ENCODE measurements at regions not wholly inside any gene's neighbourhood (a gene's known extent, or its start where the extent isn't known, plus 50 kb on each side); places are given as distances from the start of the nearest gene placed in this dataset.
A peak's percentile ranks its signal among the peaks of the same experiment; 100 is the strongest.

DNA sequence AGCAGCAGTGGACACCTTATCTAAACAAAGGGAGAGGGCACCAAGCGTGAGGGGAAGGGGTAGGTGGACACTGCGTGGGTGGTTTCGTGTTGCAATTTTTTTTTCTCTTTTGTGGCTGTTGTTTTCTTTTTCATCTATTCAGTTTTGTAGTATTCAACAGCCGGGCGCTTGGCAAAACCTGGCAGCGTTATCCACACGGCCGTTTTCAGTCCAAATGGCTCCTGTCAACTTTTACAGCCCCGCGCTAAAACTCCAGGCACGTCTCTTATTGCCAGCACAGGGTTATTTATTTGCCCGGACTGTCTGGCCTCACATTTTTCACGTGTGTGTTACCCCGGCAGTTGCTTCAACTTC, 192.2 kb downstream of the BCOR start:
- peak; percentile 2 for DNase-seq

DNA sequence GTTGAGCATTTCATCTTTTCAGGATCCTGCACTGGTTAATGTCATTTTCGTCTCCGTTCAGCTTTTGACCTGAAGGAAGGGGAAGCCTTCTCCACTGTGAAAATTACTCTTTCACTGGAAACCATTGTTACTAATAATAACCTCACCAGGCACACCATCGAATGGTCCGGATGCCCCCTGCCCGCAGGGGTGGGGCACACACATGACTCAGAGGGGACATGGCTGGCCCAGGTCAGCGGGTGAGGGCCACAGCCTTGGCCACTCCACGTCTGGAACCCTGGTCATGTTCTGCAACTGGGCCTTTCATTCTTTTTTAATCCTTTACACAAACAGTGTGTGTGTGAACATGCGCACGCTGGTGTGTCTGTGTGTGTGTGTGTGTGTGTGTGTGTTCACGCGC, 191.8 kb downstream of the BCOR start:
- no peak for DNase-seq

DNA sequence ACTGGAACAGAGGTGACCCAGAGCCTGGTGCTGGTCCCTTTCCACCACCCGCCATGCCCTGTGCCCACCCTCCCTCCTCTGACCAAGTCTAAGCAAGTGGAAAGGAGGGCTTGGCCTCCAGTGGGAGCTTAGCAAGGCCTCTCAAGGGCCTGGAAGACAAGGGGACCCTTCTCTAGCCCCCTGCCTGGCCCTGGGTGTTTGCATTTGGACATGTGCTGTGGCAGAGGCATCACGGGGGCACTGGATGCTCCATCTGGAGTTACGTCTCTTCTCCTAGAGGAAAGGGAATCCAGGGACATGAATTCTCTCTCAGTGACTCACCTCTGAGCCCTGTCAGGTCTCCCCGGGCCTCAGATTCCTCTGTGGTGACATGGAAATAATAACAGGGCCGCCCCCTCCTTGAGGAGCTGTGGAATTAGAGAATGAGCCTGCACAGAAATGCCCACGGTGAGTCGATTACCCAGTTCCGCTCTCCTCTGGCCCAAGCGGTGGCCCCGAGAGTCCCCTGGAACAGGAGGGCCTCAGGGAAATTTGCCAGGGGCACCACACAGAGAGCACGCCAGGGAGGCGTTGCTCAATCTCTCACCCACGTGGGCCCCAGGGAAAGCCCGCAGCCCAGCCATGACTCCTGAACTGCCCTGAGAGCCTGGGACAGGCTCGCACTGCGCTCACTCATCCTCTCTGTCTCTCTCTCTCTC, 189.6 kb downstream of the BCOR start:
- DNase-seq: no peak

DNA sequence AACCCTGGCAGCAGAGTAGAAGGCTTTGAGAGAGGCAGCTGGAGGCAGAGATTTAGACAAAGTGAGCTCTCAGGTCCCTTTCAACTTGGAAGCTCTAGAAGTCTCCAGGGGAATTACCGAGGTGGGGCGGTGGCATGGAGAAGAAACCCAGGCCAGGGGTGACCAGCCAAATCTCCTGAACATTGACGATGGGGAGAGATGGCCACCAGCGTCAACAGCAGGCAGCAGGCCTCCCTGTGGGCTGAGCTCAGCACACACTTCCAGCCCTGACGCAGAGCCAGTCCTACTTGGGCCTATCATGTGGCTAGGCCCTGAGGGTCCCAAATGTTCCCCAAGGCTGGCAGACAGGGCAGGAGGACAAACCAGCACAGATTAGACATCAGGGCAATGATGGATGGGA, 187.8 kb downstream of the BCOR start:
- no peak for DNase-seq

DNA sequence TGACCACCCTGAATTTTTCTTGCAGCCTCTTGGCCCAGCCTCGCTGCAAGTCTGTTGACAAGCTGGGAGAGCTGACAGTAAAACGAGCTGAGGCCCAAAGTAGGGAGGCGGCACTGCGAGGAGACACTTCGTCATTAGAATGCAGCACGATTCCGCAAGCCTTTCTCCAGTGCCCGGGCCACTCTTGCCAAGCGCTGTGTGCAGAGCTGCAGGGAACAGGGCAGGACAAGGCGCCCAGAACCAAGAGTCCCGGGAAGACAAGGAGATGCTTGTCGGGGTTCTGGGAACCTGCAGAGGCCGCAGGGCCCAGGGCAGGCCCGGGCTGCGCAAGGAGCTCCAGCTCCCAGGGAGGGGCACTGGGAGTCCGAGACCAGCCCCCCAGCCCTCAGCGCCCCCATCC, 187.1 kb downstream of the BCOR start:
- DNase-seq: no peak

DNA sequence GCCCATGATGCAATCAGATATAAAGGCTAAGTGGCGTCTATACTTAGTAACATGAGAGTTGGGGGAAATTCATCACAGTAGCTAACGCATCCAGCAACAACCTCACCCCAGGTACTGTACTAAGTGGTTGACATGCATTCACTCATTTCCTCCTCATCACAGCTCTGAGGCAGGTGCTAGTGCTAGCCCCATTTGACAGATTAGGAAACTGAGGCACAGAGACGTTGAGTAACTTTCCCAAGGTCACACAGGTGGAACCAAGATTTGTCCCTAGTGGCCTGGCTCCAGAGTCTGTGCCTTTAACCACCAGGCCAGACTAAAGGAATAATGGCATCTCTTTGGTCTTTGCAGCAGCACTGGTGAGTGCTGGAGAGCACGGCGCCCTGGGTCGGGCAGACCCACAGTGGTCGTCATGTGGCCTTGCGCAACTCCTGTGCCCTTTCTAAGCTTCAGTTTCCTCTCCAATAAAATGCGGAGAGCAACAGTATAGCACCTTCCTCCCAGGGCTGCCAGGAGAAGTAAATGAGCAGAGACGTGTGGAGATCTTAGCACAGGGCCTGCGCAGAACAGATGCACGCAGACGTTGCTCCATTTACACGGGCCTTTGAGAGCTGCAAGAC, 186.4 kb downstream of the BCOR start:
- DNase-seq: no peak

DNA sequence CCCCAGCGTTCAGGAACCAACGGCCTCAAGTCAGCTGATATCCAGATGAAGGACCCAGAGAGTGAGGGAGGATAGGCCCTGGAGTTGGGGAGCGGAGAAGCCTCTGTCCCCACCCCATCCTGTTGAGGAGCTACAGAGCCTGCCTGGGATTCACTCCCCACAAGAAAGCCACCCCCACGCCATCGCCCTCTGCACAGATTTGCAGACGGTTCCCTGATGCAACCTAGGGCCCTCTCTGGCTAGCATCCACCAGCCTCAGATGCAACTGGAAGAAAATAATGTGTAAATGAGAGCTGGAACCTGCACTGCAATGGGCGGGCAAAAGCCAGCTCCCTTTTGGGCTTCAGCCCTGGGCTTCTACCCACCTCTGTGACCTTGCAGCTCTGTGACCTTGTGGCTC, 185.6 kb downstream of the BCOR start:
- no peak for DNase-seq

DNA sequence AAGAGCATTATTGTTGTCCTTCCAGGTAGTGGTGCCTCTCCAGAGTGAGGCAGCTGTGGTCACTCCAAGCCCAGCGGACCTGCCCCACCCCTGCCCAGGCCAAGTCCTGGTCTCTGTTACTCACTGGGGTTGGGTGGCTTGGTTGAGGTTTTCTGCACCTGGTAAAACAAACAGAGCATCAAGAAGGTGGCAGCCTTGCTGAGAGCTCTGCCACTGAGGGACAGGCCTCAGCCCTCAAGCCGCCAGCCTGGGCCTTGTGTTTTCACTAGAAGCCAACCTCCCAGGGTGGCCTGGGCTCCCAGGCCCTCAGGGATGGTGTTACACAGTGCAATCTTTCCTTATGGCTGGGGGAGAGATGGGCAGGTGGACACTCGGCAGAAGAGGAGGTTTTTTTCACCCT, 182.7 kb downstream of the BCOR start:
- DNase-seq: no peak

DNA sequence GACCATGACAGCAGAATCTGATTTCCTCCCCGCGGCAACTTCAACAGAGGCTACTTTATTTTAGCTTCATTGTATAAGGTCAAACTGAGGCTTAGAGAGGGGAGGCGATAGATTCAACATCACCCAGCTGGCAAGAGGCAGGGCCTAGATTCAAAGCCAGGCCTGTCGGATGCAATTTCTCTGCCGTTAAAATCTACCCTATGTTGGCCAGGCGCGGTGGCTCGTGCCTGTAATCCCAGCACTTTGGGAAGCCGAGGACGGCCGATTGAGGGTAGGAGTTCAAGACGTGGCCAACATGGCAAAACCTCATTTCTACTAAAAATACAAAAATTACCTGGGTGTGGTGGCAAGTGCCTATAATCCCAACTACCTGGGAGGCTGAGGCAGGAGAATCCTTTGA, 182.2 kb downstream of the BCOR start:
- DNase-seq: no peak

DNA sequence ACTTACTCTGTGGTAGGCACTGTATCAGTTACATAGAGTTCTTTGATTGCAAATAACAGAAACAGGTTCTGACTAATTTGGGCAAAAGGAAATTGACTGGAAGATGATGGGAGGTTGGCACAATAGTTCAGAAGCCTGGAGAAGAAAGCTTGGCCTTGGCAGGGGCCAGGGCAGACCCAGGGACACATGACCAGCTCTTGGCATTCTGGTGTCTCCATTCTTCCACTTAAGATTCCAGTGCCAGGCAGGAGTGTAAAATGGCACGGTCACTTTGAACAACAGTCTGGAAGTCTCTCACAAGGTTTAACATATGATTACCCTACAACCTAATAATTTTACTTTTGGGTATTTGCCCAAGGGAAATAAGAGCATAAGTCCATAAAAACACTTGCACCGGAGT, 175.9 kb downstream of the BCOR start:
- DNase-seq: no peak

DNA sequence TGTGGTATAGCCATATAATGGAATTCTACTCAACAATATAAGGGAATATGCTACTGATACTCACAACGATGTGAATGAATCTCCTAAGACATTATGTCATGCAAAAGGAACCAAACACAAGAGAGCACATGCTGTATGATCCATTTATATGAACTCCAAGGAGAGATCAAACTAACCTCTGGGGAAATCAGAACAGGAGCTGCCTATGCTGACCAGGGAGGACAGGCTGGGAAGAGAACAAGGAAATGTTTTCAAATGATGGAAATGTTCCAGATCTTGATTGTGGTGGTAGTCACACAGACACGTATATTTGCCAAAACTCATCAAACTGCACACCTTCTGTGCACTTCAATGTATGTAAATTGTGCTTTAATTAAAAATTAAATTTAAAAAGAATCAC, 175.3 kb downstream of the BCOR start:
- no peak for DNase-seq

DNA sequence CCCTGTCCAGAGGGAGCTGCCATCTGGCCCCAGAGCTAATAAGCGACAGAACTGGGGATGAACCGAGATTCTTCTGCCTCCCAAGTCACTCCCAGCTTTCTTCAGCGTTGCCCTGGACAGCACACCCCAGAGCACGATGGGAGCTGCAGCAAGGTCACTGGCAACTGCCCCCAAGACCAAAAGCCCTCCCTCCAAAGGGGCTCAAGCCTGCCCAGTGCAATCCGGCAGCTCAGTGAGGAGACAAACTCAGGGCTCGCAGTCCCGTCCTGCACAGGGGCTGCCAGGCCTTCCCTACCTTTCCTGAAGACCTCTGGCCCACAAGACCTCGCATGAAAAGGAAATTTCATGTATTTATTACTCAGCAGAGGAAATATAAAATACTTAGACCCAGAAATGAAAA, 174.8 kb downstream of the BCOR start:
- DNase-seq: no peak

DNA sequence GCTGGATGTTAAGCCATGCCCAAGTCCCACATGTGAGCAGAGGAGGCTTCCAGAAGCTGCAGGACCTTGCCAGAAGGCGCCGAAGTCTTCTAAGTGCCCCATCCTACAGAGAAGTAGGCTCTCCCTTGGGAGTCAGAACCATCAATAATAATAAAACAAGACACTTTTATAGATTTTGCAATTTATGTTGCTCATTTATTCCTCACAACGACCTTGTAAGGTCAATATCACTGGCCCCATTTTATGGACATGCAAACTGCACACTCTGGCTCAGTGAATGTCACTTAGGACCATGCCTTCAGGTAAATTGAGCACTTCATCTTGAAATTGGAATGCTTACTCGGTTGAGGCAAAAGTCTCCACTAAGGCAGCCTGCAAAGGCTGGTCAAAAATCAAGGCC, 170.4 kb downstream of the BCOR start:
- DNase-seq: no peak

DNA sequence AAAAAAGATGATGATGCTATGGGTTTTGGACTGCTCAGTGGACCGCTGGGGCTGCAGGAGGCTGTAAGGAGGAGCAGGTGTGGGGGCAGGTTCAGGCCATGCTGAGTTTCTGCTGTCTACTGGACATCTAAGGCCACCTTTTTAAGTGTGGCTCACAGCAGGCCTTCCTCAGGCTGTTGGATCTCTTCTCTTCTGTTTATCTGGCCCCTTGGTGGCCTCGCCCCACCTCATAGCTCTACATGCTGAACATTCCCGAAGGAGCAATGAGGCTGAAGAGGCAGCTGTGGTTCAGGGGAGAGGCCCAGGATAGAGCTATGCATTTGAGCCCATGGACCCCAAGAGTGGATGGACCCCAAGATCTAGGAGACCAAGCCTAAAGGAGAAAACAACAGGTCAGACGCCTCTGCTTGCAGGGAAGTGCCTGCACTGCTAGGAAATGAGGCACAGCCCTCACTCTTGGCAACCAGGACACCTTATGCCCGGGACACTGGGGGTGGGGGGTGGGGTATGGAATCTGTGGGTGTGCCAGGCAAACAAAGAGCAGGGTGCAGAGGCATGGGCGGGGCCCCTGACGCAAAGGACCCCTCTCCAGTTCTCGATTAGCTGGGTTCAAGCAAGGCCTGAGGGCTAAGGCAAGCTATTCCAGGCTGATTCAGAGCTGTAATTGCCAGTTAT, 168.9 kb downstream of the BCOR start:
- DNase-seq: no peak

DNA sequence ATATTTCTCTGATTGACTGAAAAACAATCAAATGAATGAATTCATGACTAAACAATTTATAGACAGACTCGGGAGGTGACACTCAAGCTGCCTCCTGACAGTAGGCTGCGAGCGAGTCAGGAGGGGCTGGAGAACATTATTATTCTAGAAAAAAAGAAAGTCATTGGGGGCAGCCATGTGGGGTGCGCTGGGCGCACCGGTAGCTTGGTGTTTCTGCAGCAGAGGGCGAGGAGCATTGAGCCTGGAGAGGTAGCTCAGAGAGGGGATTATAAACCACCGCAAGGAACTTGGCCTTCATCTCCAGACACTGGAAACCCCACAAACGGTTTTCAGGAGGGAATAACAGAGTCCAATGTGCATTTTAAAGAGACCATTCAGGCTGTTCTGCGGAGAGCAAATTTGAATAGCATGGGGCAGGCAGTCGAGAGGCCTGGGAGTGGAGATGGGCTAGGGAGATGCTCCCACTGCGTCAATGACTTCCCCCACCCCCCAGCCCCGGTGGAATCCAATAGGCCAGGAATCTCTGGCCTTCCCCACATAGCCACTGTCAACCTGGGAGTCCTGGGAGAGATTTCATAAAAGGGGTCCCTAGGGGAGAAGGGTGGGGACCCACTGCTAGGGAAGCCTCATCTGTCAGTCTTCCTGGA, 168.3 kb downstream of the BCOR start:
- no peak for DNase-seq

DNA sequence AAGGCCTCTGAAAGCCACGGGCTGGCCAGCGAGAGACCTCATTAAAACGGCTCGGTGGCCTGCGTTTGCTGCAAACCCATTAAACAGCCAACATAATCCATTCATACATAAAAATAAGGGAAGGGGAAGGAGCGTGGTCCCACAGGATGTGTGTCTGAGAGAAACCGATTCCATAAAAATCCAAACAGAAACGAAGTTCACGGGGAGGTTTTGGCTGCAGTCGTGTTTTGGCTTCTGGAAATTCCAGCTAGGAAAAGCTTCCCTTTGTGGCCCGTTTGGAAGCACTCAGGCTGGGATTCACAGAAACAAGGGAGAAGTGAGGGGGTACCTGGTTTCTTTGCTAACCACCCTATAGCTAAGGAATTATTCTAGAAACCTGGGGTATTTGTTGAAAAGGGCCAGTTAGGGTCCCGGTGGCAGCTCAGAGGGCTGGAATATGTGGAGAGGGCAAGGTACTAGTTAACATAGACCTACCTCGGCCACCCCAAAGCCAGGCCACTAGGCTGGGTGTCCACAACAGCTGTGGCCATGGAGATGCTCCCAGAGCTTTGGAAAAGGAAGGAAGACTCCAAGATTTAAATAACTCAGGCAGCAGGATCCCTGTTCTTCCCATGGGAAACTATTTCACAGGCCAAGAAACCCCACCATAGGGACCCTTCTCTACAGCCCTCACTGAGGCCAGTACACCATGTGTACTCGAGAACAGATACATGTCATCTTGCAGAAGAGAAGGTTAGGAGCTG, 166.8 kb downstream of the BCOR start:
- no peak for DNase-seq

DNA sequence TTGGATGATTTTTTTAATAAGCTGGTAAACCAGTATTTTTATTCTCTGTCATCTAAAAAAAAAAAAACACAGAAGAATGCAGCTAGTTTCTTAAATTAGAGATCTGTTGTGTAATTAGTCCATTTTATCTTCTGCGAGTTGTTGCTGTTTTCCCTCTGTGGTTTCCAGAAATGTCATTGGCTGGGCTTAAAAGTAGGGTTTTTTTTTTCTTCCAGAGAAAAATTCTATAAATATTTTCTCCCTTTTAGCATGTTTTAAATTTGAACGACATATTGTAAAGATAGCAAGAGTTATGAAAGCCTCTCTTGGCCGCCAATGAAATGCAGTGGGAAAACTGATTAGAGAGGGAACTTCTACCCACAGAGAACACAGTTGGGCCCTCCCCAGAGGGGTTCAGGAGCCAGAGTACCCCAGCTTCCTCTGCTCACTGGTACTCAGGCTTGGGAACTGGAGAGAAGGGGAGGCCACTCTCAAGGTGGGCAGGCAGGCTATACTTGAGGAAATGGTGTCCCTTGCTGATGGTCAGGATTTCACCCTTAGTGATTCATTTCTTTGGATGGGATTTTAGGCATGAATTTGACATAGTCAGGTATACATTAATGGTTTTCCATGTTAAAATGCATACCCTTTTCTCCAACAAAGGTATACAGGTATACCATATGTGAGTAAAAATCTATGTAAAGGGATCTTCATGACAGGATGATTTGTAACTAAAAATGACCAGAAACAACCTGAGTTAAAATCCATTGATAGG, 166.1 kb downstream of the BCOR start:
- DNase-seq: no peak

DNA sequence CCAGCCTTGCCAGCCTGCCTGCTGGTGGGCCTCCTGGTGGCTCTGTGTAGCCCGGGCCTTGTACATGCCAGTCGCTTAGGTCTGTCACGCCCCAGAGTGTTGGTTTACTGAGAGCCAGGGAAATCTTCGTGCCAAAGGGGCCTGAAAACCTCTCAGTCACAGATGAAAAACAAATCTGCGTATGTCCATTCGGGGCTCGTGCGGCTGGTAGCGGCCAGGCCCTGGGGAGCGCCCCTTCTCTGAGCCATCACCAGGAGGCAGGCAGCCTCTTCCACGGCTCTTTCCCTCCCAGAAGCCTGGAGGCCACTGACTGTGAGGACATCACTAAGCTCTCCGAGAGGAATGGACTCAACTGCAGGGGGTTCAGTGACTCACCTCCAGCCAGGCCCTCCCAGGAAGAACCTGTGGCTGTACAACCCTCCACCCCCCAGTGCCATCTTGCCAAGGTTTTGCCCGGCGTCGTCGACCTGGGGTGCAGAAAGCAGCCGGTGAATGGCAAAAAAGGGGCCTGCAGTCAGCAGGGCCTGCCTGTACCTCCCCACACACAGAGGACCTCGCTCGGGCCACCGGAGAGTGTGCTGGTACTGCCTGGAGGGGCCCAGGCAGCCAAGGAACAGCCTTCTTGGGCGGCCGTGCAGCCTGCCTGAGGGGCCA, 162.2 kb downstream of the BCOR start:
- DNase-seq: no peak

DNA sequence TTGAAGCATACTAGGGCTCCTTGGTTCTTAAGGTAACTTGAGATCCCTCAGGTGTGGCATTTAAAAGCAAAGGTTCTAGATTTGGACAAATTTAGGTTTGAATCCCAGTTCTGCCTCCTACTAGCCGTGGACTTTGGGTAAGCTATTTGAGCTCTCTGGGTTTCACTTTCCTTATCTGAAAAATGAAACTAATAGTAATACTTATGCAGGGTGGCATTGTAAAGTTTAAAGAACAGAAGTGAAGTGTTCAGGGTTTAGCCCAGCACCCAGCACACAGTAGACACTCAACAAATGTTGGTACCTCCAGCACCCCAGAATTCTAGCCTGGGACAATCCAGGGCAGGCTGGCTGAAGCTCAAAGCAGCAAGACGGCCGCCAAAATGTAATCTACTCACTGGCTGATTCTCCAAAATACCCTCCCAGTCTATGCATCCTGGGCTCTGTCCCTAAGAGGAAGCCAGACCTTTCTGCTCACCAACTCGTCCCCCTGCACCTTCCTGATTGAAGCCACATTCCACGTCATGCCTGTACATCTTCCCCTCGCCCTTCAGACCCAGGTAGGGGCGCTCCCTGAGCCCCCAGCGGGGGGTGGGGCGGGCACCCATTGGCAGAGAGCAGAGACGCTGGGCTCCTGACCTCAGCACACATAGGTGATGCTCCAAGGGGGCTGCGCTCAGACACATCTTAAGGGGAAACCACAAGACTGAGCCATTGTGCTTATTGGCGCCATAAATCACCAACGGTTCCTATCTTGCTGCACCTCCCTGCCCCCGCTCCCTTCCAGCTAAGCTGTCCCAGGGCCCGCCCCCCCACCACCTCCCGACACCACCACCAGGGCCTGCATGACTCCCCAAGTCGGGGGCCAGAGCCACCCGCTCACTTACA, 160.6 kb downstream of the BCOR start:
- DNase-seq: no peak

DNA sequence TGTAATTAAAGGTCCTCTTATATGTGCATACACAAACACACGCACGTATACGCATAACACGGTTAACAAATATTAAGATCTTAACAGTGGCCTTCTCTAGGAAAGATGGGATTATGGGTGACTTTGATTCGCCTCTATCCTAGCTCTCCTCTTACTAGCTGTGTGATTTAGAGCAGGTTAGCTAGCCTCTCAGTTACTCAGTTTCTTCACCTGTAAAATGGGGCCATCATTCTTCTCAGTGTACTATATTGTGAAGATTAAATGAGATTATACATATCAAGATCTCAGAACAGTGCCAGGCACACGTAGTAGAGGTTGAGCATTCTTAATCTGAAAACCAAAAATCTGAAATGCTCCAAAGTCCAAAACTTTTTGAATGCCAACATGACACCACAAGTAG, 159.3 kb downstream of the BCOR start:
- no peak for DNase-seq

DNA sequence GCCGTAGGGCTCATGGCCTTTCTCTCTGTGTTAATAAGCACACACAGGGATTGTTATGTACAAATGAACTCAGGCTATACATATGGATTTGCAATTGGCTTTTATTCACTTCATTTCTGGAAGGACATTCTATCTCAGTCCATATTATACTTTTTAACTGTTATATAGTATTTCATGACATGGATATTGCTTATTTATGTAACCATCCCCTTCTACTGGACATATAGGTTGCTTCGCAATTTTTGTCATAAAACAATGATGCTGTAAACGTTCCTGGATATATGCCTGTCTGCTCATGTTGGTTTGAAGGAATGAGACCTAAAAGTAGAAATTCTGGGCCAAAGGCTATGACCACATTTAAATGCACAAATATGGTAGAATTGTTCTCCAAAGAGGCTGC, 158.1 kb downstream of the BCOR start:
- no peak for DNase-seq
